ENCODE measurements at regions not wholly inside any gene's neighbourhood (a gene's known extent, or its start where the extent isn't known, plus 50 kb on each side); places are given as distances from the start of the nearest gene placed in this dataset.

DNA sequence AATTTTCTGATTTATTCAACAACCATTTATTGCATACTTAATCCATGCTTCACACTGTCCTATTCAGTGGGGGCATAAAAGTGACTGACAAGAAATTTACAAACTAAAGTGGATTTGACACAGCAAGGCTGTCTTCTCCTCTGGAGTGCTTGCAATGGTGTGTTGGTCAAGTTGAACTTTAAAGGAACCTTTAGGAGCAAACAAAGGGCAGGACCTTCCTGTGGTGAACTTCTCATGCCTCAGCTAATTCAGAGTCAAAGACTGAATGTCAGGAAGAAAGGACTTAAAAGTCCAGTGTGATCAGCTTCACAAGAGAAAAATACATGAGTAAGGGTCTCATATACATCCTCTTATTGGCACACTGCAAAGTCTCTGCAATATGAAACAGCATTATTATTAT is 60.8 kb upstream of the TENT5A start:
- no peak for DNase-seq

DNA sequence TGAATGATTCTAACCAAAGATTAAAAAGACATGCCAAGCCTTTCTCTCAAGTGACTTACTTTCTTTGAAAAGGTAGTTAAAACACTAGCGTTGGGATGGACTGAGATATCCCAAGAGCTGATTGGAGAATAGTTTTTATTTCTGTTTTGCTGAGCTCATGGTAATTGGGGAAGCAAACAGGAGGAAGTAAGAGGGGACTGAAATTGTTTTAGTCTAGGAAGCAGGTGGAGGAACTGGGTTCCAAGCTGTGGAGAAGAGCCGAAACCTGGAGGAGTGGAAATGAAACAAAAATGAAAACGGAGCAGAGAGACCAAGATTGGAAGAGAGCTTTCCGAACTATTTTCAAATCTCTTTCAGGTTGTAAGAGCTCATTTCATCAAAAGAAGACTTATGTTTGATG is 59.9 kb upstream of the TENT5A start:
- DNase-seq, result no peak

DNA sequence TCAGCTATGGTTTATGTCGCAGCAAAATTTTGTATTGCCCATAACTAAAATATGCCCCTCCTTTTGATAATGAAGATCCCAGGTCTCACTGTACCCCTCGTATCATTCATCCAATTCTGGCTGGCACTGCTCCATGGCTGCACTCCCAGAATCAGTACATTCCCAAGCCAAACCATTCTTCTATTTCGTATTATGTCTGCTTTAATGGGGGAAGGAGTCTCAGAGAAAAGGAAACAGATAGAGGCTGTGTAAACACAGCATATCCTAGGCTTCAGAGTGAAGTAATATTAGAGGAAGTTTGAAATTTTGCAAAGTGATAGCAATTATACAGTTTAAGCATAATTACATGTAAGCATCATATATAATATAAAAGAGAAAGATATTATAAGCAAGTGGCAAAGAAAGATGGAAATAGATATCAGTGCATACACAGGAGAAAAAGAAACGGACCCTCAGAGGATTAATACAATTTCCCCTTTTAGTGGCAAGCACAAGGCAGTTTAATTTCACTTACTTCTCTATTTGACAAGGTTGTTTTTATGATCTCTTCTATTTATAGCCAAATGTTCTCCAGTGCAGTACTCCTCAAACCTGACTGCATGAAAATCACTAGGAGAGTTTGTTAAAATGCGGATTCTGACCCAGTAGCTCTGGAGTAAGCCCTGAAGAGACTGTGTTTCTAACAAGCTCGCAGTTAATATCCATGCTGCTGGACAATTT is 56.5 kb upstream of the TENT5A start:
- DNase-seq, result peak; percentile 23

DNA sequence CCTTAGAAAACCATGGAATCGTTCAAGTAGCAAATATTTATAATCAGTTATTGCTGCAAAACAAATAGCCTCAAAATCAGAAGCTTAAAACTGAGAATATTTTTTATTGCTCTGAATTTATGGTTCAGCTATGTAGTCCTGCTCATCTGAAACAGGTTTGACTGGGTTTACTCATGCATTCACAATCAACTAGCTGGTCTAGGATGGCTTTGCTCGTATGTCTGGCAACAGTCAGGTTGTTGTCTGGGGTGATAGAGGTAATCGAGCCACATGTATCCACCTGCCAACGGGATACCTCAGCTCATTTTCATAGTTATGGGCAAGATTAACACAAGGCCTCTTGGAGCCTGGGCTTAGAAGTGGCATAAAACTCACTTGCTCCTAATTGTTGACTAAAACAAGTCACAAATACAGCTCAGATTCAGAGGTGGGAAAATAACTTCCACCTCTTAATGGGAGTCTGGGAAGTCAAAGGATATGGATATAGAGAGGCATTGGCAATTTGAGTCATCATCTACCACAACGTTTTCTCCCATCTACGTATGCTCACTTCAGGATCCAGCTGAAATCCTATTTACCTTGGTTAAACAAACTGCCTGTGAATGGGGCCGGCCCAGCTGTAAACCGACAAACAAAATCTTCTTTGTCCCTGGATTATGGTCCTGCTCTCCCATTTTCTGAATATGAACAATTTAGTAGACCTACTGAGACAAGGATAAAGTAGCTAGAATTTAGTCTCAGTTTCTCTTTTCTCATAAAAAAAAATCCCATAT is 54.5 kb upstream of the TENT5A start:
- DNase-seq, result no peak

DNA sequence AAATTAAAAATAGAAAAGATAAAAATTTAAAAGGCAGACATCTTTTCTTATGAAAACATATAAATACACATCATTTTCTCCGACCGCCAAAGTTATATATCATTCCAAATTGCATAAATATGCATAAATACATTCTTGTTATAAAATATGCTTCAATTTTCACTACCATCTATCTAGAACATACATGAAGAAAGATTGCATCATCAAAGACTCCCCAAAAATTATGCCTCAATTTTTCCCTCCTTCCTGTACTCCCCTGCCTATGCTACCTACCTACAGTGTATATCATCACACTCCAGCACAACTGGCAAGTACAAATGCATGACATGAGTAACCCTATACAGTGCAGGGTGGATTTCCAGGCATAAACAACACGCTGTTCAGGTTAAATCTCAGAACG is 49.9 kb upstream of the TENT5A start:
- DNase-seq, result no peak

Measured in hindlimb muscle (tissue), 1 donor.